ENCODE measurements at regions not wholly inside any gene's neighbourhood (a gene's known extent, or its start where the extent isn't known, plus 50 kb on each side); places are given as distances from the start of the nearest gene placed in this dataset.

DNA sequence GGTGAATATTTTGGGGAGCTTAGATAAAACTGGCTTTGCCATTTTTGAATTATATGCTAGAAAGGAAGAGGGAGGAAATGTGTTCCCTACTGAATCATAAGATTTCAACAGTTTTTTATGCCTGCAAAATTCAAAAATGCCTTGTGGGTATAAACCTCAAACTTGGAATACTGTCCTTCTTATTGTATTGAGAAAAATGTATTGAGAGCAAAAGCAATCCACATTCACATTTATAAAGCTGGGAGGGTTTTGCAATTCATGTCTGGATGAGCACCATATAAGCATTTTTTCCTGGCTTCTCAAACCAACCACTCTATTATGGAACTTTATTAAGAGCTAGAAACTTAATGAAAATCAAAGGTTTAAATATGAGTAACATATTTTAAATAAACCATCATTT, 289.8 kb downstream of the PCDH7 start:
- Histone ChIP-seq H3K4me2 (ENCODE audit: low read length) (no peak overlapping the region), H3K9me3 (ENCODE audit: low read length) (no peaks in the 10 kb centered on the region), H3K27me3 (ENCODE audit: low read length) (no peaks in the 10 kb centered on the region), H3K9ac (ENCODE audit: low read length) (no peak overlapping the region), H3K4me3 (ENCODE audit: low read length) (no peak overlapping the region), H2AFZ (ENCODE audit: low read length) (no peak overlapping the region), H3F3A (ENCODE audit: low read length, unreplicated experiment) (no peaks in the 10 kb centered on the region), H3K36me3 (ENCODE audit: low read depth, low read length) (no peaks in the 10 kb centered on the region), H3K9me2 (replicated peaks; ENCODE audit: low read length) (no peaks in the 10 kb centered on the region), H3K79me2 (ENCODE audit: low read length) (no peaks in the 10 kb centered on the region), H4K20me1 (ENCODE audit: low read length) (no peaks in the 10 kb centered on the region), H3K27ac (ENCODE audit: low read length) (no peak overlapping the region), H3K4me1 (ENCODE audit: insufficient read depth, low read length) (no peaks in the 10 kb centered on the region)
- no TSS peak for BruUV-seq (replicated peaks)
- ChIA-PET CTCF (no interaction called here), POLR2A (ENCODE audit: unreplicated experiment) (no interaction called here)
- TF ChIP-seq EZH2phosphoT487 (IDR thresholded peaks at IDR 0.05; ENCODE audit: borderline replicate concordance, low read length) (no peak), EZH2 (IDR thresholded peaks at IDR 0.05; ENCODE audit: low read length, unreplicated experiment) (no peak)
- TF ChIP-seq, protein P1, sequence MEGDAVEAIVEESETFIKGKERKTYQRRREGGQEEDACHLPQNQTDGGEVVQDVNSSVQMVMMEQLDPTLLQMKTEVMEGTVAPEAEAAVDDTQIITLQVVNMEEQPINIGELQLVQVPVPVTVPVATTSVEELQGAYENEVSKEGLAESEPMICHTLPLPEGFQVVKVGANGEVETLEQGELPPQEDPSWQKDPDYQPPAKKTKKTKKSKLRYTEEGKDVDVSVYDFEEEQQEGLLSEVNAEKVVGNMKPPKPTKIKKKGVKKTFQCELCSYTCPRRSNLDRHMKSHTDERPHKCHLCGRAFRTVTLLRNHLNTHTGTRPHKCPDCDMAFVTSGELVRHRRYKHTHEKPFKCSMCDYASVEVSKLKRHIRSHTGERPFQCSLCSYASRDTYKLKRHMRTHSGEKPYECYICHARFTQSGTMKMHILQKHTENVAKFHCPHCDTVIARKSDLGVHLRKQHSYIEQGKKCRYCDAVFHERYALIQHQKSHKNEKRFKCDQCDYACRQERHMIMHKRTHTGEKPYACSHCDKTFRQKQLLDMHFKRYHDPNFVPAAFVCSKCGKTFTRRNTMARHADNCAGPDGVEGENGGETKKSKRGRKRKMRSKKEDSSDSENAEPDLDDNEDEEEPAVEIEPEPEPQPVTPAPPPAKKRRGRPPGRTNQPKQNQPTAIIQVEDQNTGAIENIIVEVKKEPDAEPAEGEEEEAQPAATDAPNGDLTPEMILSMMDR (conservative IDR thresholded peaks at IDR 0.05; ENCODE audit: low read depth, low read length) = no peak
- DNase-seq = no peak
- no peak for ATAC-seq
- intact Hi-C loops (cut with micrococcal nuclease) = no loop called here

DNA sequence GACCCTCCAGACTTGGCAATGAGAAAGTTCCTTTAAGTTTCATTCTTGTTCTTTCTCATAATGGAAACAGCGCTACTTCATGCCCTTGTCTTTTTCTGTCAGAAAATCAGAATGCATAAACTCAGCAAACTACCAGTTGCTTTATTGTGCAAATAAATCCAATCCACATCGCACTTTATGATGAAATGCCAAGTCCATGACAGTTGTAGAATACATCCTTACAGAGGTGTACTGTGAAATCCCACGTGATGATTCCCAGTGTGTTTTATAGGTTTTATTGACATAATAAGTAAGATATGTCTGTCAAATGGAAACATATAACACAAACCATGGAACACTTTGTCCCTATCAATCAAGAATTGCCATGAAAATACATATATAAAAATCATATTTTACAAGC, 295.0 kb downstream of the PCDH7 start:
- H3K9me3 ChIP-seq (ENCODE audit: low read length) = no peaks in the 10 kb centered on the region
- no peak for TF ChIP-seq EZH2 (IDR thresholded peaks at IDR 0.05; ENCODE audit: low read length, unreplicated experiment)
- TF ChIP-seq EZH2phosphoT487 (IDR thresholded peaks at IDR 0.05; ENCODE audit: borderline replicate concordance, low read length) = no peak
- TF ChIP-seq, protein P1 (conservative IDR thresholded peaks at IDR 0.05; ENCODE audit: low read depth, low read length) = no peak
- H3K36me3 ChIP-seq (ENCODE audit: low read depth, low read length) = no peaks in the 10 kb centered on the region
- intact Hi-C loops (cut with micrococcal nuclease) = no loop called here
- no peak overlapping the region for H3K27ac ChIP-seq (ENCODE audit: low read length)
- H3K4me3 ChIP-seq (ENCODE audit: low read length) = no peak overlapping the region
- DNase-seq = no peak
- no peak for ATAC-seq
- H4K20me1 ChIP-seq (ENCODE audit: low read length) = no peaks in the 10 kb centered on the region
- H3F3A ChIP-seq (ENCODE audit: low read length, unreplicated experiment) = no peaks in the 10 kb centered on the region
- no peaks in the 10 kb centered on the region for H3K9me2 ChIP-seq (replicated peaks; ENCODE audit: low read length)
- no peak overlapping the region for H2AFZ ChIP-seq (ENCODE audit: low read length)
- H3K4me1 ChIP-seq (ENCODE audit: insufficient read depth, low read length) = no peaks in the 10 kb centered on the region
- H3K79me2 ChIP-seq (ENCODE audit: low read length) = no peaks in the 10 kb centered on the region
- H3K9ac ChIP-seq (ENCODE audit: low read length) = no peak overlapping the region
- no peak overlapping the region for H3K4me2 ChIP-seq (ENCODE audit: low read length)
- CTCF ChIA-PET = no interaction called here
- BruUV-seq (replicated peaks) = no TSS peak
- POLR2A ChIA-PET (ENCODE audit: unreplicated experiment) = no interaction called here
- H3K27me3 ChIP-seq (ENCODE audit: low read length) = no peaks in the 10 kb centered on the region

DNA sequence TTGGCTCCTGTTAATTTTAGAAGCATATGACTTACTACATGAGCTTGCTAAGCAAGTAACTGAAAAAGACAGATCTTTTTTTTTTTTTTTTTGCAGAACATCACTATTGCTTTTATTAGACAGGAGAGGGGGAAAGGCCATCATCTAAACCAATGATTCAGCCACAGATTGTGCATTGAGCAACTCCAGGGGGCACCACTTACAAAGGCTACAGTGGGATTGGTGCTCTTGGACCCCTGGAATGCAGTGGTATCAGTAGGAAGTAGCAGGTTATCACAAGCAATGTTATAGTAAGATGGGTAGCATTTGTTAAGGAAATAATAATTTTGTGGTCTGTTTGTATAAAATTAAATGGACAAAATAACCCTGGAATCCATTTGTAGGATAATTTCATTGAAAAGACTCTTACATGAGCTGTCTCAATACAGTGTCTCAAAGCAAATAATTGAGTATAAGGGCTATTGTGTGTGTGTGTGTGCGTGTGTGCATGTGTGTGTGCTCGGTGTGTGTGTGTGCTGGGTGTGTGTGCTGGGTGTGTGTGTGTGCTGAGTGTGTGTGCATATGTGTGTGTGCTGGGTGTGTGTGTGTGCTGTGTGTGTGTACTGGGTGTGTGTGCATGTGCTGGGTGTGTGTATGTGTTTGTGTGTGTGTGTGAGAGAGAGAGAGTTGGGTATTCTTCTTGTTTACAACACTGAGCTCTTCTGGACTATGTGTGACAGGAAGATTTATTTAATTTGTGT, 296.3 kb downstream of the PCDH7 start:
- Histone ChIP-seq H2AFZ (ENCODE audit: low read length) (no peak overlapping the region), H4K20me1 (ENCODE audit: low read length) (no peaks in the 10 kb centered on the region), H3K9me2 (replicated peaks; ENCODE audit: low read length) (no peaks in the 10 kb centered on the region), H3K9me3 (ENCODE audit: low read length) (no peaks in the 10 kb centered on the region), H3K79me2 (ENCODE audit: low read length) (no peaks in the 10 kb centered on the region), H3K27me3 (ENCODE audit: low read length) (no peaks in the 10 kb centered on the region), H3K36me3 (ENCODE audit: low read depth, low read length) (no peaks in the 10 kb centered on the region), H3F3A (ENCODE audit: low read length, unreplicated experiment) (no peaks in the 10 kb centered on the region), H3K4me1 (ENCODE audit: insufficient read depth, low read length) (no peaks in the 10 kb centered on the region), H3K4me3 (ENCODE audit: low read length) (no peak overlapping the region), H3K27ac (ENCODE audit: low read length) (no peak overlapping the region), H3K4me2 (ENCODE audit: low read length) (no peak overlapping the region), H3K9ac (ENCODE audit: low read length) (no peak overlapping the region)
- no TSS peak for BruUV-seq (replicated peaks)
- intact Hi-C loops (cut with micrococcal nuclease) = no loop called here
- ChIA-PET POLR2A (ENCODE audit: unreplicated experiment) (no interaction called here), CTCF (no interaction called here)
- no peak for TF ChIP-seq EZH2phosphoT487 (IDR thresholded peaks at IDR 0.05; ENCODE audit: borderline replicate concordance, low read length)
- DNase-seq = no peak
- ATAC-seq = no peak
